ENCODE measurements at regions not wholly inside any gene's neighbourhood (a gene's known extent, or its start where the extent isn't known, plus 50 kb on each side); places are given as distances from the start of the nearest gene placed in this dataset.

DNA sequence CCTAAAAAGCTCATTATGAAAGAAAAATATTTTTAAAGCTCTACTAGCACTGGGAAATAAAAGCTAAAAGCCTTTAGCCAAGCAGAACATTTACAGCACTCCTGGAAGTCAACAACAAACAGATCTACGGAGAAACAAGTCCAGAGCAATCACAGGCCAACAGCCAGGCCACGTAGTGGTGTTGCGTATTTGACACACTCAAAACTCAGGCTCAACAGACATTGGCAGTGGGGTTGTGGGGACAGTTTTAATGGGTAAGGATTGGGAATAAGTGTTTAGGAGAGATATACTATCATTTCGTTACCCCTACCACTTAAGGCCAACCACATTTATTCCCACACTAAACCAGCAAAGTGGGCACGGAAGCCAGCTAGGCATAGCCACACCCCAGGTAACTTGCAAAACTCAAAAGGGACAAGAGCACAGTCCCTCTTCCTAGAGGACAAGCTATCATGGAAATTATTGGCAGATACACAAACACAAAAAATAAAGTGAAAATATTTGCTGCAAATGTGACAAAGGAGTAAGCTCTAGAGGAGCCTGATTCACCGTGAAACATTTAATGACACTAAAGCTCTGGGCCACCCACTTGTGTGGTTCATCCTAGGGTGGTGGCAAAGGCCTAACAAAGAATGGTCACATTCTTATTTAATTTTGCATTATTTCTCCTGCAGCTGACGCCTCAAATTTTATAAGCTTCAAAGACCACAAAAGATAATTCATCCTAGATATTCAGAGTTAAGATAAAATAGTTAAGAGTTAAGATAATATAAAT, 498.2 kb downstream of the TNS3 start:
- DNase-seq (ENCODE audit: low spot score), result no peak
- Histone ChIP-seq H3K4me3 (no peak overlapping the region), H3K27ac (no peak overlapping the region)
- TF ChIP-seq, protein P1, sequence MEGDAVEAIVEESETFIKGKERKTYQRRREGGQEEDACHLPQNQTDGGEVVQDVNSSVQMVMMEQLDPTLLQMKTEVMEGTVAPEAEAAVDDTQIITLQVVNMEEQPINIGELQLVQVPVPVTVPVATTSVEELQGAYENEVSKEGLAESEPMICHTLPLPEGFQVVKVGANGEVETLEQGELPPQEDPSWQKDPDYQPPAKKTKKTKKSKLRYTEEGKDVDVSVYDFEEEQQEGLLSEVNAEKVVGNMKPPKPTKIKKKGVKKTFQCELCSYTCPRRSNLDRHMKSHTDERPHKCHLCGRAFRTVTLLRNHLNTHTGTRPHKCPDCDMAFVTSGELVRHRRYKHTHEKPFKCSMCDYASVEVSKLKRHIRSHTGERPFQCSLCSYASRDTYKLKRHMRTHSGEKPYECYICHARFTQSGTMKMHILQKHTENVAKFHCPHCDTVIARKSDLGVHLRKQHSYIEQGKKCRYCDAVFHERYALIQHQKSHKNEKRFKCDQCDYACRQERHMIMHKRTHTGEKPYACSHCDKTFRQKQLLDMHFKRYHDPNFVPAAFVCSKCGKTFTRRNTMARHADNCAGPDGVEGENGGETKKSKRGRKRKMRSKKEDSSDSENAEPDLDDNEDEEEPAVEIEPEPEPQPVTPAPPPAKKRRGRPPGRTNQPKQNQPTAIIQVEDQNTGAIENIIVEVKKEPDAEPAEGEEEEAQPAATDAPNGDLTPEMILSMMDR (IDR thresholded peaks at IDR 0.05), result no peak

DNA sequence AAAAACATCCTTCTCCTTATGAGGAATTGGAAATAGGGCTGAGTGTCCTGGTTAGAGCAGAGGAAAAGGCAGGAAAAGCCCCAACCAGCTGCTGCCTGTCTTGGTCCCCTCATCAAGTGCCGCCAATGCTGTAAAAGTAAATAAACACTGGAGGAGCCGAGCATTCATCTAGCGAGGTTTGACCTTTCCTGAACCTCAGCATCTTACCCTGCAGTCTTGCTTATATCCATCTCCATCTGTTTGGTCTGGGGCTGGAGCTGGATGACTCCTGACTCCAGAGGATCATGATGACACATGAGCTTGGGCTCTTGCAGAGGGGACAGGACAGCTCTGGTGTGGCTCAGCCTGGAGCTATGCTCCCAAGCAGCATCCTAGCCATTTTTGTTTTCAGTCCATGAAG, 501.1 kb downstream of the TNS3 start:
- TF ChIP-seq, protein P1 (IDR thresholded peaks at IDR 0.05), result no peak

DNA sequence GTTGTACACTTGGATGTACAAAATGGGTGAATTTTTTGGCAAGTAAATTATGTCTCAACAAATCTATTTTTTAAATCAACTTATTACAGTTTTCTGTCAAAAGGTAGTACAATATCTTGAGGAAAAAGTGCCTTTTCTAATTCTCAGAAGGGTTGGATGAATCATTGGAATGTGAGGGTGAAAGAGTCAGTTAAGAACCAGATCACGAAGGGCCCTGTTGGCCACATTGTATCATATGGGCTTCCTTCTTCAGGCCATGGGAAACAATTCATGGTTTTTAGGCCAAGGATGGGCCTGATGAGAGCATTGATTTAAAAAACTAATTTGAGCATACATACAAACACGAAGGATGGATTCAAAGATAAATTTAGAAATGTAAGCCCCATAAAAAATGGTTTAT, 503.7 kb downstream of the TNS3 start:
- no peak for DNase-seq (ENCODE audit: low spot score)
- TF ChIP-seq, protein P1 (IDR thresholded peaks at IDR 0.05), result no peak
- Histone ChIP-seq H3K27ac (no peak overlapping the region), H3K4me3 (no peak overlapping the region)

More for the DNA sequence above, 501.1 kb downstream of the TNS3 start:
- H3K4me3 ChIP-seq, result no peak overlapping the region
- no peak overlapping the region for H3K27ac ChIP-seq
- DNase-seq (ENCODE audit: low spot score), result no peak

DNA sequence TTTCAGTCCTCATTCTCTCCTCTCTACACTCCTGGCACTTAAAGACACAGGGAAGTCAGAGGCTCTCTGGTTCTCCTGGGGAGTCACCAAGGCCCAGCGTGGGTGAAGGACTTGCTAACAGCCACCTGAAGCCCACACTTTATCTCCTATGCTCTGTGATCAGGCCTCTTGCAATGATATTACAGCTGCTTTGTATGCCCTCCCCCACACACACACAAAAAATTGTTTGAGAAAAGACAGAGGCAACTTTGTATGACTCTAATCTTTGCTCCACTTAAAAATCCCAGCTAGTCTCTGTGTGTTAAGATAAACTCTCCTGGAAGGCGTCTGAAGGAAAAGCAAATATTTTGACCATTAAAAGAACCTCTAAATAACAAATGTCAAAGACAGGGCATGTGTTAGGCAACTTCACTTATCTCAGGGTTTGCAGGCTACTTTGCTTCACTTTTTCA, 507.2 kb downstream of the TNS3 start:
- Histone ChIP-seq H3K27ac (no peak overlapping the region), H3K4me3 (no peak overlapping the region)
- no peak for DNase-seq (ENCODE audit: low spot score)
- TF ChIP-seq, protein P1 (IDR thresholded peaks at IDR 0.05), result no peak

DNA sequence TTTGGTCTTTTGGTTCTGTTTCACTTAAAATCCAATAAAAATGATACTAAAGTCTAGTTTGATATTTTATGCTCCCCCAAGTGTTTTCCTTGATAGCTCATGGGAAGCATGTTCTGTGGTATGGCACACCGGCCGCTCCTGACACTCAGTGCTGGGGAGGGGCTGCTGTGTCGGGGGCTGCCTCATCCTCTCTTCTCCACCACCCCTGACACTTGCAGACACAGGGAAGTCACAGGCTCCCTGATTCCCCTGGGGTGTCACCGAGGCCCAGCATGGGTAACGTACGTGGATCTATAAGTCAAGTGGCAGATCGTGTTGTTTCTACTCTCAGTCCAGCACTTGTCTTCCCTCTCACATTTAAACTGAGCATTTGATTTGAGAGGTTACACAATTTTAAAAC, 508.6 kb downstream of the TNS3 start:
- TF ChIP-seq, protein P1 (IDR thresholded peaks at IDR 0.05), result no peak
- H3K27ac ChIP-seq, result no peak overlapping the region
- DNase-seq (ENCODE audit: low spot score), result no peak
- no peak overlapping the region for H3K4me3 ChIP-seq

DNA sequence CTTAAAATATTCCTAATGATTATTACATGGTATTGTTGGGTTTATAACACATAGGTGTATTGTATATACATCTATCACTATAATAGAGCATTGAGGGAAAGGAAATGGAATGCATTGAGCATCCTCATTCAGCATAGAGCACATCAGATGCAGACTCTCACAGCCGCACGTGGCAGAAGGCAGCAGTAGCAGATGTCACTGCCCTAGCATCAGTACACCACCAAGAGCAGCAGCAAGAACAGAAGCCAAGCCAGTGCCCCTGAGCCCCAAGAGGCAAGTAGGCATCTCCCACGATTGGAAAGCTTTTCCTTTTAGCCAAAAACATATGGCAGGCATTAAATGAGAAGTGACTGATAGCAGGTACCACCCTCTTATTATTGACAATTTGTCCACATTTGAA, 510.0 kb downstream of the TNS3 start:
- TF ChIP-seq, protein P1 (IDR thresholded peaks at IDR 0.05), result no peak
- no peak overlapping the region for H3K4me3 ChIP-seq
- H3K27ac ChIP-seq, result no peak overlapping the region
- no peak for DNase-seq (ENCODE audit: low spot score)
